HG03565 (cell line): ENCODE measurements at regions not wholly inside any gene's neighbourhood (a gene's known extent, or its start where the extent isn't known, plus 50 kb on each side); places are given as distances from the start of the nearest gene placed in this dataset.

Source experiments
- ATAC-seq: cut with Tn5 transposase; IDR thresholded peaks from one replicate; pipeline ENCODE4 v1.9.1; 2021; ENCODE audit warnings: mild to moderate bottlenecking, moderate library complexity; ENCODE audit not compliant: unreplicated experiment

DNA sequence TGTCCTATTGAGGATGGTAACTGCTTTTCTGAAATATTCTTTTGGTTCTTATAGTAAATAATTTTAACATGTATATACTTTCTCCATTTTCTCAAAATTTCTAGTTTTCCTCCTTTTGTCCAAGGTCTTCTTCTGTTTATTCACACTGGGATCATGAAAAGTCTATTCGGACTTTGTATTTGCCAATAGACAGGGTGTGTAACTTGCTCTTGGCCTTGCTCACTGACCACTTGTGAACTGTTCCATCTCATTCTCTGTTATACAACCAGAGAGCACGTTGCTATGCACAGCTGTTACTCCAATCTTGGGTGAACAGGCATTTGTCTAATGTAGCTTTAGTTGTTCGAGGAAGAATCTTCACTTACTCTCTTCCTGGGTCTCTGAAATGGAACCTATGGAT lies 388.9 kb downstream of the SH3GL2 start:
- no peak for ATAC-seq

- no peak for ATAC-seq
Measured at GRCh38 chr9:17969232-17969631, 390.4 kb downstream of the SH3GL2 start.

- no peak for ATAC-seq
Measured at GRCh38 chr9:17970277-17970676, 391.4 kb downstream of the SH3GL2 start.

DNA sequence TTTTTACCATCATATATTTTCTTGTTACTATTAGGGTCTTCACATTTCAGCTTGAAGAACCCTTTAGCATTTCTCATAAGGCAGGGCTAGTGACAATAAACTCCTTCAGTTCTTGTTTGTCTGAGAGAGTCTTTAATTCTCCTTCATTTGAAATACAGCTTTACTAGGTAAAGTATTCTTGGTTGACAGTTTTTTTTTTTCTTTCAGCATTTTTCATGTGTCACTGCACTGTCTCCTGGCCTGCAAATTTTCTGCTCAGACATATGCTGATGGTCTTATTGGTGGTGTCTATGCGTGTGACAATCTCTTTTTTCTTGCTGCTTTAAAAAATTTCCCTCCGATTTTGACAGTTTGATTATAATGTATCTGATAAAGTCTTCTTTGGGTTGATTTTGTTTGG lies 399.9 kb downstream of the SH3GL2 start:
- ATAC-seq = no peak

DNA sequence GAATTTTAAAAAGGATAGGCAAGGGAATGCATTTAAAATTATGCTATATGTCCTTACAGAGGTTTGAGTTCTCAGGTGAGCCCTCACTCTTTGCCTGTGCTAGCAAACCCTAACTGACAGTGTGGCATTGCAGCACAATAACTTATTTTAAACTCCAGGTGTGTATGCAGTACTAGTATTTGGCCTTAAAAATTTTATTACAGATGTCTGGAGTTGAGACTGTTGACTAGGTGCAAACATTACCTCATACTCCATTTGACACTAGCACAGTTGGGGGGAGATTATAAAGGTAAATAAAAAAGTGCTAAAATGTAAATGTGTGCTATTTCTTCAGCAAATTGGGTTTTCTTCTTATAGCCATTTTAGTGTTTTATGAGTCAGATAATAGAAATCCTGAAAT lies 407.7 kb downstream of the SH3GL2 start:
- ATAC-seq = no peak

DNA sequence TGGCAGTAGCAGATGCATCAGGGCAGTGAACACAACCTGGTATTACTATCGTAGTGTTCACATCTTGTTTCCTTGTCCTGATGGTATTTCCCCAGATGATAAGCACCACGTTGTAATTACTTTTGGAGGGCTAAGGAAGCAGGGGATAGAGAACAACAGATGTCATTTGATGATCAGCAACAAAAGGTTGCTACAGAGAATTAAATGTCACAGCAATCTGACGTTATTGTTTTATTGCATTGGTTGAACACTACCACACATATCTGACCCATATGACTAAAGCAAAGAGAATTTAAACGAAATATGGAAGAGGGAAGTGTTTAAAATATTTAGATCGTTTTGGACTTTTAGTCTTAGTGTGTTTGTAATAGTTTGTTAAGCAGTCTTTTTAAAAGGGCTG lies 408.3 kb downstream of the SH3GL2 start:
- ATAC-seq = no peak

- ATAC-seq = no peak
Measured at GRCh38 chr9:17988489-17988888, 409.6 kb downstream of the SH3GL2 start.

DNA sequence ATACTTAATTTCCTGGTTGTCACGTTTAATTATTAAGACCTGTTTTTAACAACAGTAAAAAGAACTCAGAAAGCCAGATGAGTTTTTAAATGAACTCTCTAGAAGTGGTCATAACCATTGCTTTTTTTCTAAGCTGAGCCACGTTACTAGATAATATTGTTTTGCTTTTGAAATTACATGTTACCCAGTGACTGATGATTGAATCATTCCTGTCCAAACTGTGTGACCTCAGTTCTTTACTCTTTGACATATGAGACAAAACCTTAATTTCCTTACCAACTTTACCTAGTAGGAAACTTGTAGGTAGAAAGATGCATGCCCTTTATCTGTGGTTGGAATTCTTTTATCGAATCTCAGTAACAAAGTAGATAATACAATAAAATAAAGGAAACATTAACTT lies 411.7 kb downstream of the SH3GL2 start:
- ATAC-seq = no peak

DNA sequence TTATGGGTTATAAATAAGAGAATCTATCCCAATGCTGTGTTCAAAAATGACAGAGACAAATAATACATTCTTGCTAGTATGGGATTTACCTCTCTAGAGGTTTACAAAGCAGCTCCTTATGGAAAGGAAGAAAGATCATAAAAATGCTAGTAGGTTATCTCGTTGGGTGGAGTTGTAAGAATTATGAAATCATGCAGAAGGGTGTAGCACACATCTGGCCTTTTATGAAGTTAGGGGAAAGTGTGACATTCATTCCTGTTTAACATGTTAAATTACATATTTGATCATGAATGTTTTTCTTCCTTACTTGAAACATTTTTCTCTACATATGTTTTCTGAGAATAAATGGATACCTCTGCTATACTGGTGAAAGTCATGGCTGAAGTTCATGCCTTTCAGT lies 414.2 kb downstream of the SH3GL2 start:
- no peak for ATAC-seq

DNA sequence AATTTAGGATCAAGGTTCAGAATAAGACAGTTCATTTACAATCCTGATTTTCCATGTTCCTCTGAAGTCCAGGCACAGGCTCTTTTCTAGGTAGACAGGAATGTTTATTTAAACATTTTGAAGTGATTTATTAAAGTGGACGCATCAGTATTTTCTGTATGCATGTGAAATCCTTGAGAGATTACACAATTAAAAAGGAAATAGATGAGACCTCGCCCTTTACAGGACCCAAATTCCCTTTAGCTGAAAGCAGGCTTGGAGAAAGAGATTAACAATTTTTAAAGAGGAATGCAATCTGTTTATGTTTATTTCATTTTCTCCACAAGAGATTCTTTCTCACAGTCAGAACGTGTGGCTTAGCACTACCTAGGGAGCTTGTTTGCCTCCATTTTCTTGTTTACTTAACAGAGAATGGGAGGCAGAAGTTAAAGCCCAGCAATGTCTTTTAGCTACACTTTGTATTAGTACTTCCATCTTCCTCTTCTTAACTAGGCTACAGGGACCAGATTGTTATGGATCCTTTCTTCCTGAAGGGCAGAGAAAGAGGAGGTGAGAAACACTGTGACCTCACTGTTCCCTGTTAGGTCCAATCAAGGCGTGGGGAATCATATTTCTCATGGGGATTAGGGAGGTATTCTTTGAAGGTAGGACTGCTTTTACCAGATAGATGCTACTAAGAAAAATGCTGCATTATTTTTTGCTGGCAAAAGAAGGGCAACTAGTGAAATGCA lies 416.0 kb downstream of the SH3GL2 start:
- ATAC-seq = no peak

DNA sequence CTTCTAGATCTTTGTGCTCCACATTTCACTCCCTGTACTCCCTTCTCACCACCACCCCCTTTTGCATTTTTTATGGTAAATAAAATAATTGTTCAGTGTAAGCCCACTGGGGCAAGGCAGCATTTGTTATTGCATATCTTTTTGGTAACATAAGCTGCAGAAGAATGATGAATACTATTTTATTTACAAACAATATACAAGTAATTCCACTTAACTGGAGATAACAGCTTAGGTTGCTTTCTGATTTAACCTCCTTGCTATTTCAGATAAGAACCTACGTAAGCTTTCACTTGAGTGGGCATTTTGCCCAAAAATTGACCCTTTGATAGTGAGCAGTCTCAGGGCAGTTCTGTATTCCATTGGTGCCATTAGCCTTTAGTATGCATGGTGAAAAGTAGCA lies 417.9 kb downstream of the SH3GL2 start:
- no peak for ATAC-seq

GRCh38 chr9:18002718-18003438 lies 424.0 kb downstream of the SH3GL2 start:
- no peak for ATAC-seq

DNA sequence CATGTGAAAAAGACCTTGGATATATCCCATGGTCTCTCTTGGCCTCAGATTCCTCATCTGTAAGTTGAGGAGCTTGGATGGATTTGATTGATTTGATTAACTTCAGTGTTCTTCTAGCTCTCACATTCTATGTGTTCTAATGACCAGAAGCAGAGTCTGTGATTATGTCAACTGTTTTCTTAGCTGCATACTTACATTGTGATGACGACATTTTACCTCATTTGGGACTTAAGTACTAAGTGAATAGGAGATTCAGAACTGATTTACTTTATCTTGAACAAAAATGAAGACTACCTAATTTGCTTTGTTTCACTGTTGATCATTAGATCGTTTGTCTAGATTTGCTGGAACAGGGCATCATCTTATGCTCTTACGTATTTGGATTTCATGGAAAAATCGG lies 427.7 kb downstream of the SH3GL2 start:
- ATAC-seq = no peak

GRCh38 chr9:18007621-18008020 lies 428.8 kb downstream of the SH3GL2 start:
- ATAC-seq = no peak

DNA sequence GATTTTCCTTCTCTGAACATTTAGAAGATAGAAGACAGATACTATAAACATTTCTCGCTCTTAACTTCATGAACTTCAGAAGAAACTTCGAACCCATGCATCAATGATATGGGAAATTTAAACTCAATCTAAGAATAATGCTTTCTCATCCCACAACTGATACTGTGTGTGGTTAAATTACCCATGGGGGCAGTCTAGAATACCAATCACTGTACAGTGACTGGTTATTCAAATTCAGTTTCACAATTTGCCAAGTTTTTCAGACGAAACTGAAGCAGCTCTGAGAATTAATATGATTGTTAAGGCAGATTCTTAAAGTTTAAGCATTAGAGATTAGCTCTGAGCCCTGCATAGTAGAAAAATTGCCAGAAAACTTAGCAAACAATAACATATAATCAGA lies 431.0 kb downstream of the SH3GL2 start:
- ATAC-seq = no peak

DNA sequence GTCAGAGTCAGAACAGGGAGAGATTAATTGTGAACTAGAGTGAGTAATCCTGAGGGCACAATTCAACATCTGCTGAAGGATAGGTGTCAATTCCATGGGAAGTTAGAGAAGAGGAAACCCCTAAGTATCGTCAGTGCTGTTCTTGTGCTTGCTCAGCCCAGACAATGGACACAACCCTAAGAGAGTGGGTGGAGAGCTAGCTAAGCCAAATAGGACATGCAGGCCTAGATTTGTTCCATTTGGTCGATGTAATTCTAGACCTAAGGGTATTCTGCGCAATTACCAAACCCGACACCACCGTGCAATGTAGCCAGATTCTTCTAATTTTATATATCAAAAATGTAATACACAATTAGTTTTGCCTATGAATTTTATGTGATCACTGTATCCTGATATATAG lies 431.6 kb downstream of the SH3GL2 start:
- no peak for ATAC-seq

- ATAC-seq = no peak
Measured at GRCh38 chr9:18012170-18012569, 433.3 kb downstream of the SH3GL2 start.

DNA sequence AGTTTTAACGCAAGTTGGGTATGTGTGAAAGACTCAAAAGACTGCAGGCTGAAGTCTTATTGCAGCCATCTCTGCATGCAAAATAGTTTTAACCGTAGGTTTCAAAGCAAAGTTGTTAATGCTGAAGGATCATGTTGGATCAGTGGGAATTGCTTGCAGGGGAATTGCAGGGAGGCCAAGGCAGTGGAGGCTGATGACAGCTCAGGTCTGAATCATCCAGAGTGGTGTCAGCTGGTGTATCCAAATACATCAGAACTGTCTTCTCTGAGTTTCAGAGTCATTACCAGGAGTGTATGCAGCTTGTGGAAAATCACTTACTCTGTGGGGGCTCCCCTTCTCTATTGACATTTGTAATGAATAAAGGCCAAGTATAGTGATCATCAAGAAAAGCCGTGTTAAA lies 435.7 kb downstream of the SH3GL2 start:
- no peak for ATAC-seq

DNA sequence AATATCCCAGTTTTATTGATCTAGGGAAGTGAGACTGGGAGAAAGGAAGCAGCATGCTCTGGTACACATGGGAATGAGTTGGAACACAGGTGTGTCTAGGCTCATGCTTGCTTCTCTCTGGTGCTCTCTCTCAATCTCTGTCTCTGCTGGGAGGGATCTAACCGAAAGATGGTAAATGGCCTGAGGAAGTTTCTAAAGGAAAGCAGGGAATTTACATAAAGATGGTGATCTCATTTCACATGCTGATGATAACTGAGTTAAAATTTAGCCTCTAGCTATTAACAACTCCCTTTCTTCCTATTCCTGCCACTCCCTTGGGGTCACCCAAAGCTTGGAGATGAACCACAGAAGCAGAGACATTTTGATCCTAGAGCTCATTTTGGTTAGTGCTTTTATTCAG lies 436.2 kb downstream of the SH3GL2 start:
- no peak for ATAC-seq

- ATAC-seq = no peak
Measured at GRCh38 chr9:18017136-18017535, 438.3 kb downstream of the SH3GL2 start.

- no peak for ATAC-seq
Measured at GRCh38 chr9:18018221-18018620, 439.4 kb downstream of the SH3GL2 start.

DNA sequence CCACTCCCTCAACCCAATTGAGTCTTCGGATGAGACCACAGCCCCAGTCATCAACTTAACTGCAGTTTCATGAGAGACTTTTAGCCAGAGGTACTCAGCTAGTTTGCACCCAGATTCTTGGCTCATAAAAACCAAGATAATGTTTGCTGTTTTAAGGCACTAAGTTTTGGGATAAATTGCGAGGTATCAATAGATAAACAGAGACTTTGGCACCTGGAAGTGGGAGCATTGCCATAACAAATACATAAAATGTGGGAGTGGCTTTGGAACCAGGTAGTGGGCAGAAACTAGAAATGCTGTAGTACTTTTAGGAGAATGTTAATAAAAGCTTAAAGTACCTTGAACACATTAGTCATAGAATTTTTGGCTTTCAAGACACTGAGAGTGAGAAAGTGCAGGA lies 439.8 kb downstream of the SH3GL2 start:
- ATAC-seq = no peak
